ENCODE measurements at regions not wholly inside any gene's neighbourhood (a gene's known extent, or its start where the extent isn't known, plus 50 kb on each side); places are given as distances from the start of the nearest gene placed in this dataset.

DNA sequence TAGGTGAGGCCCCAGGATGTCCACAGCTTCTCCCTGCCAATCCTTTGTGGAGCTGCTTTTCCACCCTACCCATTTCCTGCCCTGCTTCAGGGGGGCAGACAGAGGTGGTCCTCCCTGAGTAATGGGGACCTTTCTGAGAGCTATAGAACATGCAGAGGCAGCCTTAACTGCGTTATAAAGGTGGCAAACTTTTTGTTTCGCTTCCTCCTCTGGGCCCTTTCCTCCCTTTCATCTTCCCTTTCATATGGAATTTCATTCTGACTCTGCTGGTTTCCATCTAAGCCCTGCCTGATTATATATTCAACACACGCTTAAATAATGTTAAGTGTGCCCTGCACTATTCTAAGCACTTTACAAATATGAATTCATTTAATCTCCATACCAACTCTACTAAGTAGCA, 169.3 kb upstream of the E2F8 start:
- H3K9me3 ChIP-seq: no peaks in the 10 kb centered on the region
- H3K27me3 ChIP-seq: peaks cover 0 to 5% of the 10 kb centered on the region in 2 donors
- TF ChIP-seq POLR2A (IDR thresholded peaks at IDR 0.05): no peak
- no peak for TF ChIP-seq POLR2AphosphoS5 (IDR thresholded peaks at IDR 0.05)
- TF ChIP-seq, protein P1, sequence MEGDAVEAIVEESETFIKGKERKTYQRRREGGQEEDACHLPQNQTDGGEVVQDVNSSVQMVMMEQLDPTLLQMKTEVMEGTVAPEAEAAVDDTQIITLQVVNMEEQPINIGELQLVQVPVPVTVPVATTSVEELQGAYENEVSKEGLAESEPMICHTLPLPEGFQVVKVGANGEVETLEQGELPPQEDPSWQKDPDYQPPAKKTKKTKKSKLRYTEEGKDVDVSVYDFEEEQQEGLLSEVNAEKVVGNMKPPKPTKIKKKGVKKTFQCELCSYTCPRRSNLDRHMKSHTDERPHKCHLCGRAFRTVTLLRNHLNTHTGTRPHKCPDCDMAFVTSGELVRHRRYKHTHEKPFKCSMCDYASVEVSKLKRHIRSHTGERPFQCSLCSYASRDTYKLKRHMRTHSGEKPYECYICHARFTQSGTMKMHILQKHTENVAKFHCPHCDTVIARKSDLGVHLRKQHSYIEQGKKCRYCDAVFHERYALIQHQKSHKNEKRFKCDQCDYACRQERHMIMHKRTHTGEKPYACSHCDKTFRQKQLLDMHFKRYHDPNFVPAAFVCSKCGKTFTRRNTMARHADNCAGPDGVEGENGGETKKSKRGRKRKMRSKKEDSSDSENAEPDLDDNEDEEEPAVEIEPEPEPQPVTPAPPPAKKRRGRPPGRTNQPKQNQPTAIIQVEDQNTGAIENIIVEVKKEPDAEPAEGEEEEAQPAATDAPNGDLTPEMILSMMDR (IDR thresholded peaks at IDR 0.05): no peak

DNA sequence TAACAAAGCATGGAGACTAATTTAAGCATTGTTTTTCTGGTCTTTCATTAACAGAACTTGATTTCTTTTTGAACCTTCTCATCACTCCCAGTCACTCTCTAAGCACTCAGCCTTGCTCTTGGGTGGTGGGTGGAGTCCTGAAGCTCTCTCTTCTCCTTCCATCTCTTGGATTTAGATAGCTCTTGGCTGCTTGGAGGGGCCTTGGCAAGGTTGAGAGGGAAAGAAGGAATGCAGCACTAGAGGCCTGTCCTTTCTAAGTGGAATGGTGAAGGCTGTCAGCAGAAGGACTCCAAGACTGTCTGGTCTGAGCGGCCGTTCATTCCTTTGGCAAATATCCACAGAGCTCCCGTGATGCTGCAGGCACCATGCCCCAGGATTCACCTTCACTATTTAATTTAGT, 168.6 kb upstream of the E2F8 start:
- Histone ChIP-seq H3K4me3 (no peak overlapping the region), H3K27ac (no peak overlapping the region), H3K36me3 (no peaks in the 10 kb centered on the region), H3K4me1 (no peaks in the 10 kb centered on the region), H3K27me3 (peaks cover 0 to 5% of the 10 kb centered on the region in 2 donors), H3K9me3 (no peaks in the 10 kb centered on the region)
- intact Hi-C loops (cut with DNase I; ENCODE audit: low total_unique reads): no loop called here
- DNase-seq (ENCODE audit: low spot score in 2 of 2): no peak
- TF ChIP-seq, protein P1 (IDR thresholded peaks at IDR 0.05): no peak
- TF ChIP-seq POLR2AphosphoS5 (IDR thresholded peaks at IDR 0.05): no peak
- TF ChIP-seq POLR2A (IDR thresholded peaks at IDR 0.05): no peak

More for the DNA sequence above, 169.3 kb upstream of the E2F8 start:
- H3K36me3 ChIP-seq: no peaks in the 10 kb centered on the region
- H3K4me1 ChIP-seq: no peaks in the 10 kb centered on the region
- intact Hi-C loops (cut with DNase I; ENCODE audit: low total_unique reads): no loop called here
- no peak overlapping the region for H3K4me3 ChIP-seq
- no peak for DNase-seq (ENCODE audit: low spot score in 2 of 2)
- H3K27ac ChIP-seq: no peak overlapping the region

DNA sequence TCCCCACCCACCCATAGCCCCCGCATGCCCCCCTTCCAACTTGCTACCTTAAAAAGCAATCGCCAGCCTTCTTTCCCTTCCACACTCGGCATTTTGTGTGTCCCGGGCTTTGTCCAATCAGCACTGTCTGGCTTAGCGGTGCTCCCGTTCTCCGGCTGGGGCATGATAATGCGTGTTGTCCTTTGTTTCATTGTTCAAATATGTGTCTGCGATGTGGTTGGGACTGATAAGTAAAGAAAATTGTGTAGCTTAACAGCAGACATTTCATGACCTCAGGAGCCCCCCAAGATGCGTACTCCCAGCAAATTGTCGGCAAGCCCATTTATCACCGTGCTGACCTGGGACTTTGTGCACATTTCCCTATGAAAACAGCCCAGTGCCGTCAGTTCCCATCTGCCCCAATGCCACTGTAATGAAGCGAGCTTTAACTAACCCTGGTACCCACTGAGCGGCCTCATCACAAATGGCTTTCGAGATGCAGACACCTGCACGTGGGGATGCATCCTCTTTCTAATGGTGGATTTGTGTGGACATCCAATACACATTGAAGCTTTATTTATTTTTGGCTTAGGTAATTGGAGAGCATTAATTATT, 167.0 kb upstream of the E2F8 start:
- Histone ChIP-seq H3K4me1 (no peaks in the 10 kb centered on the region), H3K9me3 (no peaks in the 10 kb centered on the region), H3K27ac (no peak overlapping the region), H3K4me3 (no peak overlapping the region), H3K36me3 (no peaks in the 10 kb centered on the region), H3K27me3 (peaks cover 0 to 5% of the 10 kb centered on the region in 2 donors)
- no peak for DNase-seq (ENCODE audit: low spot score in 2 of 2)
- intact Hi-C loops (cut with DNase I; ENCODE audit: low total_unique reads): no loop called here
- TF ChIP-seq, protein P1 (IDR thresholded peaks at IDR 0.05): no peak
- TF ChIP-seq POLR2AphosphoS5 (IDR thresholded peaks at IDR 0.05) (no peak), POLR2A (IDR thresholded peaks at IDR 0.05) (no peak)

DNA sequence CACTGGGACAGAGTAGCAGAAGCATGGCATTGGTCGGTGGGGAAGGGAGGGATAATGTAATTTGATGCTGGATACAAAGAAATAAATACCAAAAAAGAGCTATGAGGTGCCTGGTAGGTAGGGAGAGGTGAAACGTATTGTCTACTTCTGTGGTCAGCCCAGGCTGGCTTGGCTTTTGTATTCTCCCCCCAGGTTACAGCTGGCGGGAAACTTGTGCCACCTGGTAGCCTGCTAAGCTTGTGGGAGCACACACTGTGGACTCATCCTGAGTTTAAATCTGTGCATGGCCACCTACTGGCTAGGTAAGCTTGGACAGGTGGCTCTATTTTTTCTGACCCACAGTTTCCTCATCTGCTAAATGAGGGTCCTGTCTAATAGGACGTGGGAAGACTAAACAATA, 165.2 kb upstream of the E2F8 start:
- H3K27ac ChIP-seq: no peak overlapping the region
- H3K27me3 ChIP-seq: peaks cover 0 to 3% of the 10 kb centered on the region in 2 donors
- DNase-seq (ENCODE audit: low spot score in 2 of 2): no peak
- intact Hi-C loops (cut with DNase I; ENCODE audit: low total_unique reads): no loop called here
- TF ChIP-seq POLR2A (IDR thresholded peaks at IDR 0.05): no peak
- TF ChIP-seq POLR2AphosphoS5 (IDR thresholded peaks at IDR 0.05): no peak
- TF ChIP-seq, protein P1 (IDR thresholded peaks at IDR 0.05): no peak
- H3K36me3 ChIP-seq: no peaks in the 10 kb centered on the region
- H3K4me1 ChIP-seq: no peaks in the 10 kb centered on the region
- H3K9me3 ChIP-seq: no peaks in the 10 kb centered on the region
- no peak overlapping the region for H3K4me3 ChIP-seq

DNA sequence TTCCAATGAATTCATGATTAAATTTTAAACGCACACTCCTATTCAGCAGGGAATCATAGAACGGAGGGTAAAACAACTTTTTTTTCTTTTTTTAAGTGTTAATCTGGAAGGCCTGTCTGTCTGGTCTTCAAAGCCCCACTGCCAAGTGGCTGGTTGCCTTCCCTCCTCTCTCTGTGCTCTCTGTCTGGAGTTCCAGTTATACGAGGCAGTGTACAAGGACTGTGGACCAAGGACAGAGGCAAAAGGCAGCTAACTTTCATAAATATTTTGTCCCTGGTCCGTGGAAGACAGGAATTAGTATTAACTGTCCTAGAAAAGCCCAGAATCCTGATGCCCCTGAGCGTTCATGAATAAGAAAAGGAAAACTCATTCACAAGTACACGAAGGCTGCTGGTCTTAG, 164.0 kb upstream of the E2F8 start:
- Histone ChIP-seq H3K9me3 (no peaks in the 10 kb centered on the region), H3K36me3 (no peaks in the 10 kb centered on the region), H3K27me3 (no peaks in the 10 kb centered on the region), H3K4me3 (no peak overlapping the region), H3K4me1 (no peaks in the 10 kb centered on the region), H3K27ac (no peak overlapping the region)
- DNase-seq (ENCODE audit: low spot score in 2 of 2): no peak
- intact Hi-C loops (cut with DNase I; ENCODE audit: low total_unique reads): no loop called here
- no peak for TF ChIP-seq POLR2AphosphoS5 (IDR thresholded peaks at IDR 0.05)
- TF ChIP-seq POLR2A (IDR thresholded peaks at IDR 0.05): no peak

All from breast epithelium (tissue), 4 donors.